ENCODE measurements at regions not wholly inside any gene's neighbourhood (a gene's known extent, or its start where the extent isn't known, plus 50 kb on each side); places are given as distances from the start of the nearest gene placed in this dataset.

GRCh38 chr3:181363231-181363630 is 348.5 kb upstream of the SOX2 start:
- Mint-ChIP-seq H3K4me1 (no peaks in the 10 kb centered on the region), H3K36me3 (ENCODE audit: low read depth) (no peaks in the 10 kb centered on the region), H3K27me3 (no peaks in the 10 kb centered on the region), H3K4me3 (no peak overlapping the region), H3K27ac (no peak overlapping the region)
- ATAC-seq, result no peak
- DNase-seq, result no peak
- no peaks in the 10 kb centered on the region for H3K9me3 ChIP-seq (ENCODE audit: control insufficient read depth, low read length, poor library complexity, severe bottlenecking)

- Mint-ChIP-seq H3K4me3 (no peak overlapping the region), H3K4me1 (no peaks in the 10 kb centered on the region), H3K27ac (no peak overlapping the region), H3K36me3 (ENCODE audit: low read depth) (no peaks in the 10 kb centered on the region), H3K27me3 (no peaks in the 10 kb centered on the region)
- no peak for DNase-seq
- H3K9me3 ChIP-seq (ENCODE audit: control insufficient read depth, low read length, poor library complexity, severe bottlenecking), result no peaks in the 10 kb centered on the region
- ATAC-seq, result no peak
These were observed 349.3 kb upstream of the SOX2 start for GRCh38 chr3:181362378-181362777.

- no peak for DNase-seq
- Mint-ChIP-seq H3K4me1 (no peaks in the 10 kb centered on the region), H3K27ac (no peak overlapping the region), H3K4me3 (no peak overlapping the region), H3K27me3 (no peaks in the 10 kb centered on the region), H3K36me3 (ENCODE audit: low read depth) (no peaks in the 10 kb centered on the region)
- H3K9me3 ChIP-seq (ENCODE audit: control insufficient read depth, low read length, poor library complexity, severe bottlenecking), result no peaks in the 10 kb centered on the region
- no peak for ATAC-seq
These were observed 353.2 kb upstream of the SOX2 start for GRCh38 chr3:181358562-181358961.

- ATAC-seq (no peak), DNase-seq (no peak)
- H3K4me3 Mint-ChIP-seq, result no peak overlapping the region
- no peaks in the 10 kb centered on the region for H3K36me3 Mint-ChIP-seq (ENCODE audit: low read depth)
- no peak overlapping the region for H3K27ac Mint-ChIP-seq
- H3K4me1 Mint-ChIP-seq, result no peaks in the 10 kb centered on the region
- H3K9me3 ChIP-seq (ENCODE audit: control insufficient read depth, low read length, poor library complexity, severe bottlenecking), result no peaks in the 10 kb centered on the region
- H3K27me3 Mint-ChIP-seq, result no peaks in the 10 kb centered on the region
These were observed 353.7 kb upstream of the SOX2 start for GRCh38 chr3:181358060-181358459.

- Mint-ChIP-seq H3K4me1 (no peaks in the 10 kb centered on the region), H3K27me3 (no peaks in the 10 kb centered on the region), H3K36me3 (ENCODE audit: low read depth) (no peaks in the 10 kb centered on the region), H3K4me3 (no peak overlapping the region), H3K27ac (no peak overlapping the region)
- no peaks in the 10 kb centered on the region for H3K9me3 ChIP-seq (ENCODE audit: control insufficient read depth, low read length, poor library complexity, severe bottlenecking)
- no peak for ATAC-seq
- no peak for DNase-seq
These were observed 357.6 kb upstream of the SOX2 start for GRCh38 chr3:181354140-181354539.

GRCh38 chr3:181344331-181344730 is 354.8 kb upstream of the DNAJC19 start:
- DNase-seq (no peak), ATAC-seq (no peak)
- H3K9me3 ChIP-seq (ENCODE audit: control insufficient read depth, low read length, poor library complexity, severe bottlenecking), result no peaks in the 10 kb centered on the region
- Mint-ChIP-seq H3K36me3 (ENCODE audit: low read depth) (no peaks in the 10 kb centered on the region), H3K4me1 (no peaks in the 10 kb centered on the region), H3K27me3 (no peaks in the 10 kb centered on the region), H3K4me3 (no peak overlapping the region), H3K27ac (no peak overlapping the region)

- H3K27ac Mint-ChIP-seq, result no peak overlapping the region
- H3K4me1 Mint-ChIP-seq, result no peaks in the 10 kb centered on the region
- no peaks in the 10 kb centered on the region for H3K36me3 Mint-ChIP-seq (ENCODE audit: low read depth)
- H3K9me3 ChIP-seq (ENCODE audit: control insufficient read depth, low read length, poor library complexity, severe bottlenecking), result no peaks in the 10 kb centered on the region
- H3K4me3 Mint-ChIP-seq, result no peak overlapping the region
- ATAC-seq (no peak), DNase-seq (no peak)
- no peaks in the 10 kb centered on the region for H3K27me3 Mint-ChIP-seq
These were observed 347.1 kb upstream of the DNAJC19 start for GRCh38 chr3:181336597-181336996.

GRCh38 chr3:181333394-181333793 is 343.9 kb upstream of the DNAJC19 start:
- no peak for ATAC-seq
- DNase-seq, result no peak

GRCh38 chr3:181330821-181331563 is 341.5 kb upstream of the DNAJC19 start:
- Mint-ChIP-seq H3K36me3 (ENCODE audit: low read depth) (no peaks in the 10 kb centered on the region), H3K4me1 (no peaks in the 10 kb centered on the region), H3K27me3 (no peaks in the 10 kb centered on the region), H3K27ac (no peak overlapping the region), H3K4me3 (no peak overlapping the region)
- ATAC-seq, result no peak
- H3K9me3 ChIP-seq (ENCODE audit: control insufficient read depth, low read length, poor library complexity, severe bottlenecking), result no peaks in the 10 kb centered on the region
- no peak for DNase-seq

More at GRCh38 chr3:181333394-181333793, 343.9 kb upstream of the DNAJC19 start:
- Mint-ChIP-seq H3K4me3 (no peak overlapping the region), H3K36me3 (ENCODE audit: low read depth) (no peaks in the 10 kb centered on the region), H3K27me3 (no peaks in the 10 kb centered on the region), H3K4me1 (no peaks in the 10 kb centered on the region), H3K27ac (no peak overlapping the region)
- H3K9me3 ChIP-seq (ENCODE audit: control insufficient read depth, low read length, poor library complexity, severe bottlenecking), result no peaks in the 10 kb centered on the region

- Mint-ChIP-seq H3K36me3 (ENCODE audit: low read depth) (no peaks in the 10 kb centered on the region), H3K4me3 (no peak overlapping the region), H3K27ac (no peak overlapping the region), H3K4me1 (no peaks in the 10 kb centered on the region), H3K27me3 (no peaks in the 10 kb centered on the region)
- DNase-seq (no peak), ATAC-seq (no peak)
- no peaks in the 10 kb centered on the region for H3K9me3 ChIP-seq (ENCODE audit: control insufficient read depth, low read length, poor library complexity, severe bottlenecking)
These were observed 340.7 kb upstream of the DNAJC19 start for GRCh38 chr3:181330257-181330656.

- Mint-ChIP-seq H3K4me1 (no peaks in the 10 kb centered on the region), H3K27ac (no peak overlapping the region), H3K4me3 (no peak overlapping the region), H3K36me3 (ENCODE audit: low read depth) (no peaks in the 10 kb centered on the region), H3K27me3 (no peaks in the 10 kb centered on the region)
- ATAC-seq (no peak), DNase-seq (no peak)
- no peaks in the 10 kb centered on the region for H3K9me3 ChIP-seq (ENCODE audit: control insufficient read depth, low read length, poor library complexity, severe bottlenecking)
These were observed 339.5 kb upstream of the DNAJC19 start for GRCh38 chr3:181329024-181329423.

- Mint-ChIP-seq H3K36me3 (ENCODE audit: low read depth) (no peaks in the 10 kb centered on the region), H3K4me3 (no peak overlapping the region), H3K27me3 (no peaks in the 10 kb centered on the region), H3K27ac (no peak overlapping the region), H3K4me1 (no peaks in the 10 kb centered on the region)
- no peaks in the 10 kb centered on the region for H3K9me3 ChIP-seq (ENCODE audit: control insufficient read depth, low read length, poor library complexity, severe bottlenecking)
- ATAC-seq (no peak), DNase-seq (no peak)
These were observed 338.8 kb upstream of the DNAJC19 start for GRCh38 chr3:181328346-181328745.

- no peaks in the 10 kb centered on the region for H3K4me1 Mint-ChIP-seq
- no peak overlapping the region for H3K4me3 Mint-ChIP-seq
- no peaks in the 10 kb centered on the region for H3K9me3 ChIP-seq (ENCODE audit: control insufficient read depth, low read length, poor library complexity, severe bottlenecking)
- no peak for DNase-seq
- no peaks in the 10 kb centered on the region for H3K27me3 Mint-ChIP-seq
- H3K27ac Mint-ChIP-seq, result no peak overlapping the region
- ATAC-seq, result no peak
- no peaks in the 10 kb centered on the region for H3K36me3 Mint-ChIP-seq (ENCODE audit: low read depth)
These were observed 337.8 kb upstream of the DNAJC19 start for GRCh38 chr3:181327349-181327748.

- H3K9me3 ChIP-seq (ENCODE audit: control insufficient read depth, low read length, poor library complexity, severe bottlenecking), result no peaks in the 10 kb centered on the region
- Mint-ChIP-seq H3K4me1 (no peaks in the 10 kb centered on the region), H3K27me3 (no peaks in the 10 kb centered on the region), H3K4me3 (no peak overlapping the region), H3K36me3 (ENCODE audit: low read depth) (no peaks in the 10 kb centered on the region), H3K27ac (no peak overlapping the region)
- ATAC-seq (no peak), DNase-seq (no peak)
These were observed 337.2 kb upstream of the DNAJC19 start for GRCh38 chr3:181326637-181327223.
